ENCODE measurements at regions not wholly inside any gene's neighbourhood (a gene's known extent, or its start where the extent isn't known, plus 50 kb on each side); places are given as distances from the start of the nearest gene placed in this dataset.

DNA sequence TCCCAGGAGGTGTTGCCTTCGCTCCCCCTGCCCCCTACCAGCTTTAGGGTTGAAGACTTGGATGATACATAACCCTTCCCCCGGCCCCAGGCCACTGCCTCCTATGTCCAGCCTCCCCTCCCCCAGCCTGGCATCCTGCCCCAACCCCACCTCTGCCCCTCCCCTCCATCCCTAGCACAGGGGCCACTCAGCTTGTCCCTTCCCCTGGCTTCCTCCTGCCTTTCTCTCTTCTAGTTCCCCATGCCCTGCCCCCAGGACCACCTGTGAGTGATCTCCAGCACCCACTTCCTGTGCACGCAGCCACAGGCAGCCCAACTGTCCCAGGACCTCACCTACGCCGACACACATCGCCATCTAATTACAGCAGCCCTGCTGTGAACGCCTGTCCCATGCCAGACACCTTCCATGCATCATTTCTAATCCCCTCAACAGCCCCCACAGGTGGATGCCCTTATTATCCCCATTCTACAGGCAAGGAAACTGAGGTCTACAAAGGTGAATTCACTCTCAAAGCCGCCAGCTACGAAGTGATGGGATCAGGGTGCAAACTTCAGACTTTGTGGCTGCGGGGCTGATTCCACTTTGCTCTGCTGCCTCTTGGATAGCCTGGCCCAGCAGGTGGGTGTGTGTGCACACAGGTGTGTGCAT lies 82.4 kb upstream of the CHST15 start:
- Histone ChIP-seq H3K27me3 (ENCODE audit: control insufficient read depth, insufficient read depth, low read length) (no peaks in the 10 kb centered on the region), H3K9me3 (ENCODE audit: control insufficient read depth in 2 of 3, insufficient read depth in 1 of 3, low read length in 3 of 3) (no peaks in the 10 kb centered on the region), H3K27ac (ENCODE audit: low read depth in 2 of 2, low read length in 2 of 2) (no peak overlapping the region), H3K9ac (ENCODE audit: low read length in 3 of 3) (no peak overlapping the region), H3K36me3 (ENCODE audit: control insufficient read depth in 2 of 3, insufficient read depth in 3 of 3, low read length in 3 of 3) (no peaks in the 10 kb centered on the region), H3K4me3 (ENCODE audit: low read length in 3 of 3) (no peak overlapping the region), H3K4me1 (ENCODE audit: control insufficient read depth in 2 of 3, insufficient read depth in 2 of 3, low read depth in 1 of 3, low read length in 3 of 3) (peaks cover 0 to 7% (median 0%) of the 10 kb centered on the region in 3 donors)
- TF ChIP-seq, protein P1, sequence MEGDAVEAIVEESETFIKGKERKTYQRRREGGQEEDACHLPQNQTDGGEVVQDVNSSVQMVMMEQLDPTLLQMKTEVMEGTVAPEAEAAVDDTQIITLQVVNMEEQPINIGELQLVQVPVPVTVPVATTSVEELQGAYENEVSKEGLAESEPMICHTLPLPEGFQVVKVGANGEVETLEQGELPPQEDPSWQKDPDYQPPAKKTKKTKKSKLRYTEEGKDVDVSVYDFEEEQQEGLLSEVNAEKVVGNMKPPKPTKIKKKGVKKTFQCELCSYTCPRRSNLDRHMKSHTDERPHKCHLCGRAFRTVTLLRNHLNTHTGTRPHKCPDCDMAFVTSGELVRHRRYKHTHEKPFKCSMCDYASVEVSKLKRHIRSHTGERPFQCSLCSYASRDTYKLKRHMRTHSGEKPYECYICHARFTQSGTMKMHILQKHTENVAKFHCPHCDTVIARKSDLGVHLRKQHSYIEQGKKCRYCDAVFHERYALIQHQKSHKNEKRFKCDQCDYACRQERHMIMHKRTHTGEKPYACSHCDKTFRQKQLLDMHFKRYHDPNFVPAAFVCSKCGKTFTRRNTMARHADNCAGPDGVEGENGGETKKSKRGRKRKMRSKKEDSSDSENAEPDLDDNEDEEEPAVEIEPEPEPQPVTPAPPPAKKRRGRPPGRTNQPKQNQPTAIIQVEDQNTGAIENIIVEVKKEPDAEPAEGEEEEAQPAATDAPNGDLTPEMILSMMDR (IDR thresholded peaks at IDR 0.05; ENCODE audit: borderline replicate concordance, extremely low read depth, insufficient read depth), result no peak
- FAIRE-seq, result no peak
- peak in 1 of 5 donors; percentile 8 for DNase-seq
- intact Hi-C loops (cut with DNase I), result no loop called here

DNA sequence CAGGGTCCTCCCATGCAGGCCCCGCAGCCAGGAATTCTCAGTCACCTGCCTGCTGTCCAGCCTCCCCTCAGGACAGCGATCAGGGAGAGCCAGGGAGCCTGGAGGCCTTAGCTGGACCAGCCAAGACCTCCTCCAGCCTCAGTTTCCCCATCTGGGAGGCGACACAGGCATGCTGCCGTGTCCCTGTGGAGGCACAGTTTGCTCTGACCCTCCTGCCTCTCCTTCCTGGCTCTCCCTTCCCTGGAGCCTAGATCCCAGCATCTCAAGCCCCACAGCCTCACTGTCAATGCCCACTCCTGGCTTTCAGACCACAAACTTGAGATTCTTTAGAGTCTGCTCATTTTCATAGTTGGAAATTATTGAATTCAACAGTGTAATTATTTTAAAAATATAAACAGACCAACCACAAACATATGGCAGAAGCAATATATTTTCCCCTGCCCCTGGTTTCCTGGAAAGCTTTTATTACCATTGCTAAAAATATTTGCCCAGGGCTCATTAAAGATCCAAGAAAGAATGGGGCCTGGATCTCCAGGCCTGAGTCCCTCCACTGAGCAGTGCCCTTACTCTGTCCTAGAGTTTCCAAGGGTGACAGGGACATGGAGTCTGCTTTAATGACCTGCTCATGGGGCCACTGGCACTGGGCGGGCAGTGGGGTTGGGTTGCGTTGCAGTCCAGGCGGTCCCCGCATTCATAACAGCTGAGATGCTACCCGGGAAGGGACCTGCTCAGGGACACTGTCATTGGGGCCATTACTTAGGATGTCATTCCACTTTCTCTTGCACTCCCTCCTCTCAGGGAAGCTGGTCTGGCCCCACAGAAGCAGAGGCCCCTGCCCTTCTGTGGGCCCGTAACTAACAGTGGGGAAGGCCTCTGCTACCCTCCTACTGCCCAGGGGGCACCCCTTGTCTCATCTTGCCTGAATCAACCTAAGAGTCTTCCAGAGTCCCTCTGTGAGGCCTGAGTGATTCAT lies 81.6 kb upstream of the CHST15 start:
- Histone ChIP-seq H3K36me3 (ENCODE audit: control insufficient read depth in 2 of 3, insufficient read depth in 3 of 3, low read length in 3 of 3) (no peaks in the 10 kb centered on the region), H3K9ac (ENCODE audit: low read length in 3 of 3) (no peak overlapping the region)

DNA sequence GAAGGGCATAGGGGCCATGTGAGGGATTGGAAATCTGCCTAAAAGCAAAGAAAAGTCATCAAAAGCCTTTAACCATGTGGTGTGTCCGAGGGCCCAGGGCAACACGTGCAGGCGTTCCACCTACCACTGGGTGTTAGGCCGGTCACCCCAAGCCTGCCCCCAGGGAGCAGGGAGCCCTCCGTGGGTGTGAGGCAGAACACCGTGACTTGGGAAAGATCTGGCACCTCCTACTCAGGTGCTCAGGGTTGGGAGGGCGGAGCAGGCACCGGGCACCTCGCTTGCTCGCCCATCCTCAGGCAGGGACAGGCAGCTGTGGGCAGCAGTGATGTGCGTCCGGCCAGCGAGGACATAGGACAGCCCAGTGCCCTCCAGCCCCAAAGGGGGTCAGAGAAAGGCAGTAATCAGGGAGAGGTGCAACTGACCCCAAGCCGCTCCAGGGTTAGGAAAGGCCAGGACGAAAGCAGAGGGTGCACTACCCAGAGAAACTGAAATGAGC lies 80.7 kb upstream of the CHST15 start:
- Histone ChIP-seq H3K27ac (ENCODE audit: low read depth in 2 of 2, low read length in 2 of 2) (no peak overlapping the region), H3K9ac (ENCODE audit: low read length in 3 of 3) (no peak overlapping the region), H3K4me1 (ENCODE audit: control insufficient read depth in 2 of 3, insufficient read depth in 2 of 3, low read depth in 1 of 3, low read length in 3 of 3) (peaks cover 0 to 7% (median 0%) of the 10 kb centered on the region in 3 donors), H3K4me3 (ENCODE audit: low read length in 3 of 3) (no peak overlapping the region), H3K9me3 (ENCODE audit: control insufficient read depth in 2 of 3, insufficient read depth in 1 of 3, low read length in 3 of 3) (no peaks in the 10 kb centered on the region), H3K36me3 (ENCODE audit: control insufficient read depth in 2 of 3, insufficient read depth in 3 of 3, low read length in 3 of 3) (no peaks in the 10 kb centered on the region), H3K27me3 (ENCODE audit: control insufficient read depth, insufficient read depth, low read length) (no peaks in the 10 kb centered on the region)
- intact Hi-C loops (cut with DNase I), result no loop called here
- peak in 1 of 5 donors; percentile 59 for DNase-seq
- TF ChIP-seq, protein P1 (IDR thresholded peaks at IDR 0.05; ENCODE audit: borderline replicate concordance, extremely low read depth, insufficient read depth), result no peak
- no peak for FAIRE-seq

More for the DNA sequence above, 81.6 kb upstream of the CHST15 start:
- no peak overlapping the region for H3K27ac ChIP-seq (ENCODE audit: low read depth in 2 of 2, low read length in 2 of 2)
- intact Hi-C loops (cut with DNase I), result no loop called here
- TF ChIP-seq, protein P1 (IDR thresholded peaks at IDR 0.05; ENCODE audit: borderline replicate concordance, extremely low read depth, insufficient read depth), result no peak
- no peaks in the 10 kb centered on the region for H3K27me3 ChIP-seq (ENCODE audit: control insufficient read depth, insufficient read depth, low read length)
- peak in 1 of 5 donors; percentile 46 for DNase-seq
- H3K4me1 ChIP-seq (ENCODE audit: control insufficient read depth in 2 of 3, insufficient read depth in 2 of 3, low read depth in 1 of 3, low read length in 3 of 3), result peaks cover 0 to 7% (median 0%) of the 10 kb centered on the region in 3 donors
- H3K9me3 ChIP-seq (ENCODE audit: control insufficient read depth in 2 of 3, insufficient read depth in 1 of 3, low read length in 3 of 3), result no peaks in the 10 kb centered on the region
- FAIRE-seq, result no peak
- no peak overlapping the region for H3K4me3 ChIP-seq (ENCODE audit: low read length in 3 of 3)

Data from kidney (tissue), 13 donors.